HG03520 (cell line): ENCODE measurements at regions not wholly inside any gene's neighbourhood (a gene's known extent, or its start where the extent isn't known, plus 50 kb on each side); places are given as distances from the start of the nearest gene placed in this dataset.
"Not testable (repeated sequence)": the region's sequence is repeated elsewhere in the genome, so short reads cannot be mapped to it uniquely, and the experiment has no call there.

ENCODE experiments used
- ATAC-seq: cut with Tn5 transposase; IDR thresholded peaks from one replicate; pipeline ENCODE4 v1.9.1; 2021; ENCODE audit warnings: mild to moderate bottlenecking, moderate library complexity; ENCODE audit not compliant: unreplicated experiment

DNA sequence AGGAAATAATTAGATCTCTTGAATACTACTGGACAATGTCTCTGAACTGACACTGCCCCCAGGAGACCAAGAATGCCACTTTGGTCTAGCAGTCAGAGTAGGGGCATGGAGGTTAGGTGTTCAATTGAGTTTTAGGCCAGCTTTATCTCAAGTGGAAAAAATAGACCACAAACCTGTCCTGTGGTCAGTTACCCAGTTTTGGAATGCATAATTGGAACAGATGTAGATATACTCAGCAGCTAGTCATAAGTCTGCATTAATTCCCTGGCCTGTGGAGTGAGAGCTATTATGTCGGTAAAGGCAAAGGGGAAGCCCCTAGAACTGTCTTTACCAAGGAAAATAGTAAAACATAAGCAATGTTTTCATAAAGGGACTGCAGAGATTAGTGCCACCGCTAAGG is 587.7 kb downstream of the GLUD2 start:
- ATAC-seq, result no peak

DNA sequence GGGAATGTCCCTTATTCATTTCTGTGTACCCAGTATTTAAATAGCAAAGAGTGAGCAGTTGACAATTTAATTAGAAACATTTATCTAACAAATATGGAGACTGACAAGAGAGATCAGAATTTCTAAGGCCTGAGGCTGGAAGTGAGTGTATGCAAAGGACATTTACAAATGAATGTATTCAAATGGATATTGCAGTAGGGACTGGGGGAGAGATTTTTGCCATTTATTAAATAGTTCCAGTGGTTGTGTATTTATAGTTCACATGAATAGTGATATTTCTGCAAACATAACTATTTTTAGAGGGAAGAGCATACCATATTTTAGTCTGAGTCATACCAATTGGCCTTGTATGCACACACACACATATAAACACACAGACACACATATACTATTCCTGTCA is 592.4 kb downstream of the GLUD2 start:
- no peak for ATAC-seq

DNA sequence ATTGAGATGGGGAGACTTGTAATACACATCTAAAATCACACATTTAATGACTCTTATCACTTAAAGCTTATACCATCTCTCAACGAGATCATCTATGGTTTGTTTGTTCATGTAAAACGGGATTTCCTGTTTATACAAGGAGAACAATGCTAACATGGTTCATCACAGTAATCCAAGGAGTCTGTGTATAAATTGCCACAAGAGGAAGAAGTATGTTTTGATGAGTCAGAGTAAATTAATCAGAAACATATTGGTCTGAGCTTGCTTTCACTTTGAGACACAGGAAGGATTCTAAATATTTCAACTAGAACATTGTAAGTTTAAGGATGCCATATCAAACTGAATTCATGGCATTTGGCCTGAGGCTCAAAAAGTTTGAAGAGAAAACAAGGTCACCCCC is 594.1 kb downstream of the GLUD2 start:
- no peak for ATAC-seq

DNA sequence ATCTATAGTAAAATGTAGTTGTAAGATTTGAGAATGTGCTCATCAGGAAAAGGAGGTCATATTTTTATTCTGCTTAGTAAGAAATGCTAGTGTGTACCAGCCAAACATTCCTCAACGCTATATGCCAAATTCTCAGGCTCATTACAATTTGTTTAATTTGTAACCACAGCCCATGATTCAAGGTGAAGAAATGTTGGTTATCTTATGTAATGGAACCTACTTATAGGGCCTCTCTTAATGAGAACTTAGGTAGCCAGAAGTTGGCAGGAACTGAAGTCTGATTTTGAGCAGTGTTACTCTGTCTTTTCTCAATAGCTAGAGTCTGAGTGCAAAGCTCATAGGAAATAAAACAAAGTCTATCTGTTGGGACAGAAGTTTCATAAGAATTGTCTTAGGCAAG is 595.0 kb downstream of the GLUD2 start:
- ATAC-seq, result no peak

DNA sequence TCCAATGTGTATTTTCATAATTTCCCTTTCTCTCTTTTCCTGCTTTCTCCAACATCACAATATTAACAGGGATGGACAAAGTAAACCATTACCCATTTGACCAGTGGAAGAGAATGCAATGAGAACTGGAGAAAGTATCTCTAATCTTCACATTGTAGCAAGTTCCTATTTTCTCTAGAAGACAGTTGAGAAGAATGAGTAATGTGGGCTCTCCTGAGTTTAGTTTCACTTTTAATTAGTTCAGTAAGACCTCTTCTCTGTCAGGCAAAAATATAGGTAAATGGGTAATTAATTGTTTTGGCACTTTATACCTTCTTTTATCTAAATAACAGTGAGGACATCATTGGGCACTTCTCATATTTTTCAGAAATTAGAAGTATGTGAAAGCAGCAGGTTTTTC is 602.0 kb downstream of the GLUD2 start:
- no peak for ATAC-seq

DNA sequence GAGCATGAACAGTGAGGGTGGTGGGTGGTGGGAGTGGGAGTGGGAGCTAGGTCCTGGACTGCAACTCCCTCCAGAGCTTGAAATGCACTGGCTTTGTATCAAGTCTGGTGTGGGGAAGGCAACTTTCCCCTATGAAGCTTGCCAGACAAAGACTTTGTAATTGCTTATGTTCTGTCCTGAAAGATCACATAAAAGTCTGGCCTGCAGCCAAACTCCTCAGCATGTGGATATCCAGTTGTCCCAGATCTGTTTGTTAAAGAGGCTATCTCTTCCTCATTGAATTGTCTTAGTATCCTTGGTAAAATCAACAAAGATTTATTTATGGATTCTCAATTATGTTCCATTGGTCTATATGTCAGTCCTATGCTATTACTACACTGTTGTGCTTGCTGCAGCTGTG is 607.9 kb downstream of the GLUD2 start:
- ATAC-seq, result no peak

DNA sequence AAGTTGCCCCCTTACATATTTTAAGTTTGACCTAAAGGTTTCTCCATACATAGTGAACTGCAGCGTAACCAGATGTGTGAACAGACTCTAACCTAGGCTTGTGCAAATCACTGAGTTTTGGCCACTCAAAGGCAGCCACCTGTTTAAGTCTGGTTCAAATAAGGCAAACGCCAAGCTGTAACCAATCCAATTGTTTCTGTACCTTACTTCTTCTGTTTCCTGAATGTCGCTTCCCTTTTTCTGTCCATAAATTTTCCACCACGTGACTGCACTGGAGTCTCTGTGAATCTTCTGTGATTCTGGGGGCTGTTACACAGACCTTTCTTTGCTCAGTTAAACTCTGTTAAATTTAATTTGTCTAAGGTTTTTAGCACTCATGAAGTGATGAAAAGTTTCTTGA is 618.8 kb downstream of the GLUD2 start:
- ATAC-seq, result no peak

DNA sequence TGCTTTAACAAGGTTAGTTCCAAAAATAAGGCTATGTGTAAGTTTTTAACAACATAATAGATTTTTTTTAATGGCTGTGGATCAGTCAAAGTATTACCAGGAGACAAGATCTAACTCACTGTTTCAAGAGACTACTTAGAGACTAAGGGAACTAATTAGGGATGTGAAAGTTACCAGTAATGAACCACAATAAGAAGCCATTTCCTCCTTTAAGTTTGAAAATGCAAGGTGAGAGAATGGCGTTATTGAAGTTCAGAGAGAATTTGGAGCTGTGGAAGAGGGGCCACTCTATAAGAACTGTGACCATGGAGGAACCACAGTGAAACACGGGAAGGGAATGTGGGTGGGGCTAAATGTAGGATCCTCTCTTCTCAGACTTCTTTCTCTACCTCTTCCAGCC is 624.2 kb downstream of the GLUD2 start:
- ATAC-seq, result peak; percentile 68

DNA sequence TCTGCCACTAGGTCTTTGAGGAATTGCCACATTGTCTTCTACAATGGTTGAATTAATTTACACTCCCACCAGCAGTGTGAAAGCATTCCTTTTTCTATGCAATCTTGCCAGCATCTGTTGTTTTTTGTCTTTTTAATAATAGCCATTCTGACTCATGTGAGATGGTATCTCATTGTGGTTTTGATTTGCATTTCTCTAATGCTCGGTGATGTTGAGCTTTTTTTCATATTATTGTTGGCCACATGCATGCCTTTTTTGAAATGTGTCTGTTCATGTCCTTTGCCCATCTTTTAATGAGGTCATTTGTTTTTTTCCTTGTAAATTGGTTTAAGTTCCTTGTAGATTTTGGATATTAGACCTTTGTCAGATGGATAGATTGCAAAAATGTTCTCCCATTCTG is 661.8 kb downstream of the GLUD2 start:
- not testable (repeated sequence) for ATAC-seq

DNA sequence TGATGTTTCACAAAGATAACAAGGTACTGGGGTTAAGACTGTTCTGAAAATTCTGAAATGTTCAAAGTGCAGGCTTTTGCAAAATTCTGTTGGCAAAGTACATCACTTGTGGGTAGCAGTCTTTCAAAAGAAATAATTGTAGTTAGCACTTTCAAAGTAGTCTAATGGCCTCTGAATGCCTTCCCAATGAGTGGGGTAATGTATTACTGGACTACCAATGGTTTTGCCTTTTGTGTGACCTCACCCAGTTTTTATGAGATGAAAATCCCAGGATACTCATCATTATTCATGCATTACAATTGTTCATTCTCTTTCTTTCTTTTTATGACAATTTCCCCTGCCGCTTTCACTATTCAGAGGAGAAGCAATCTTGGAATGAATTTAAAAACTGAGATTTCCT is 686.1 kb downstream of the GLUD2 start:
- ATAC-seq, result no peak

DNA sequence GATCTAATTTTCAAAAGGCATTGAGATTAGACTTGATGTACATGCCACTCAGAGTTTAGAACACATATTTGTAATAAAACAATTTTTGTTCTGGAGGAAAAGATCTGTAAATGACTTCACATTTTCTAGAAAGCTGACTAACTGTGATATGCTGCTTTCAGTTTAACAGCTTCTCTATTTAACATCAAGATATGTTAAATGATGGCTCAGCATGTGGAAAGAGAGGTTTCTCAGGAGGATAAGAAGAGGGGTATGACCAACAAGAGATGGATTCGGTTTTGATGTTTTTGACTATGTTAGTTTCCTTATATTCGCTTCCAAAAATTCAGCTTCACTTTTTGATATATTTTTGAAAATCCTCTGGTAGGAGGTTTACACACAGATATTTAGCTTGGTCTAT is 698.7 kb downstream of the GLUD2 start:
- ATAC-seq, result no peak

DNA sequence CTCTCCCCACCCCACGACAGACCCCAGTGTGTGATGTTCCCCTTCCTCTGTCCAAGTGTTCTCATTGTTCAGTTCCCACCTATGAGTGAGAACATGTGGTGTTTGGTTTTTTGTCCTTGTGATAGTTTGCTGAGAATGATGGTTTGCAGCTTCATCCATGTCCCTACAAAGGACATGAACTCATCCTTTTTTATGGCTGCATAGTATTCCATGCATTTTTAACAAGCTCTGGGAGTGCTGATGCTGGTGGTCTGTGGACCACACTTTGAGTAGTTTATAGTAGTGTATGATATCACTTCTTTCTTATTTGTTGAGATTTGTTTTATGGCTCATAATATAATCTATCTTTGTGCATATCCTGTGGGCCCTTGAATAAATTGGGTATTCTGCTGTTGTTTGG is 706.2 kb downstream of the GLUD2 start:
- ATAC-seq, result not testable (repeated sequence)

DNA sequence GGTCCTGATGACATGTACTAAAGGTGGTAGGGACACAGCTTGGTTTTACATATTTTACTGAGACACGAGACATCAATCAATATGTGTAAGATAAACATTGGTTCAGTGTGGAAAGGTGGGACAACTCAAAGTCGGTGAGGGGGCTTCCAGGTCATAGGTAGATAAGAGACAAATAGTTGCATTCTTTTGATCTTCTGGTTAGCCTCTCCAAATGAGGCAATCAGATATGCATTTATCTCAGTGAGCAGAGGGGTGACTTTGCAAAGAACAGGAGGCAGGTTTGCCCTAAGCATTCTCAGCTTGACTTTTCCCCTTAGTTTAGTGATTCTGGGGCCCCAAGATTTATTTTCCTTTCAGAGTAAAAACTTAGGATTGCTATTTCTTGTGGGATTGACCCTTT is 706.9 kb downstream of the GLUD2 start:
- ATAC-seq, result no peak

DNA sequence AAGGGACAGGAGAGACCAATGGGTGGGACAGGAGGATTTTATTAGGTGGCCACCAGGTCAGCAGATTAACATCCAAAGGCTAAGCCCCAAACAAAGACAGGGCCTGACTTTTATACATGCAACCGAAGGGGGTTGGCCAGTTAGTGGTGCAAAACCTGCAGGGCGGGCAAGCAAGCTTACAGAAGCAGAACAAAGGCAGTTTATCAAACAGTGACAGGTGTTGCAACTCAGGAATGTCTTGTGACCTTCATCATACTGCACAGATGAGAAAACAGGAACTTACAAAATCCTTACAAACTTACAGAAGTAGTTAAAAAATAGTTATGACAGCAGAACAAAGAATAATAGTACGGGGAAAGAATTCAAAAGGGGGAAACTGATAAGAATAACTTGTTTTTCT is 708.1 kb downstream of the GLUD2 start:
- no peak for ATAC-seq

DNA sequence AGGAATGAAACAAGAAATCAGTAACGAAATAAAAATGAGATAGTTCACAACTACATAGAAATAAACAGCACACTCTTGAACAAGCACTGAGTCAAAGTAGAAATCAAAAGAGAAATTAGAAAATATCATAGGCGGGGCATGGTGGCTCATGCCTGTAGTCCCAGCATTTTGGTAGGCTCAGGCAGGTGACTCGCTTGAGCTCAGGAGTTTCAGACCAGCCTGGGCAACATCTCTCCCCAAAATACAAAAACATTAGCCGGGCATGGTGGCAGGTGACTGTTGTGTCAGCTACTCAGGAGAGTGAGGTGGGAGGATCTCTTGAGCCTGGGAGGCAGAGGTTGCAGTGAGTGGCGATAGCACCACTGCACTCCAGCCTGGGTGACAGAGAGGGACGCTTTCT is 714.4 kb downstream of the GLUD2 start:
- ATAC-seq, result no peak

DNA sequence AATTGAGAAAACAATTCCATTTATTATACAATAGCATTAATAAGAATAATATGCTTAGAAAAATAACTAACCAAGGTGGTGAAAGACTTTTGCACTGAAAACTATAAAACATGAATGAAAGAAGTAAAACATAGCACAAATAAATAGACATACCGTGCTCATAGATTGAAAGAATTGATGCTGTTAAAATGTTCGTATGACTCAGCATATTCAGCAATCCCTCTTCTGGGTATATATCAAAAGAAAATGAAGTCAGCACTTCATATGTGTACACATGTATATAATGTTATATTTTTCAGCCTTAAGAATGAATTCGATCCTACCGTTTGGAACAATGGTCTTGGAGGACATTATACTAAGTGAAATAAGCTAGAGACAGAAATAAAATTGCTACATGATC is 716.3 kb downstream of the GLUD2 start:
- ATAC-seq, result no peak

DNA sequence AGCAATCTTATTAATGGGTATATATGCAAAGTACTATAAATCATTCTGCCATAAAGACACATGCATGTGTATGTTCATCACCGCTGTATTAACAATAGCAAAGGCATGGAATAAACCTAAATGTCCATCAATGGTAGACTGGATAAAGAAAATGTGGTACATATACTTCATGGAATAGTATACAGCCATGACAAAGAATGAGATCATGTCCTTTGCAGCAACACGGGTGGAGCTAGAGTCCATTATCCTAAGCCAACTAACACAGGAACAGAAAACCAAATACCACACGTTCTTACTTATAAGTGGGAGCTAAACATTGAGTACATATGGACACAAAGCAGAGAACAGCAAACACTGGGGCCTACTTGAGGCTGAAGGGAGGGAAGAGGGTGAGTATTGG is 720.8 kb downstream of the GLUD2 start:
- ATAC-seq, result not testable (repeated sequence)

DNA sequence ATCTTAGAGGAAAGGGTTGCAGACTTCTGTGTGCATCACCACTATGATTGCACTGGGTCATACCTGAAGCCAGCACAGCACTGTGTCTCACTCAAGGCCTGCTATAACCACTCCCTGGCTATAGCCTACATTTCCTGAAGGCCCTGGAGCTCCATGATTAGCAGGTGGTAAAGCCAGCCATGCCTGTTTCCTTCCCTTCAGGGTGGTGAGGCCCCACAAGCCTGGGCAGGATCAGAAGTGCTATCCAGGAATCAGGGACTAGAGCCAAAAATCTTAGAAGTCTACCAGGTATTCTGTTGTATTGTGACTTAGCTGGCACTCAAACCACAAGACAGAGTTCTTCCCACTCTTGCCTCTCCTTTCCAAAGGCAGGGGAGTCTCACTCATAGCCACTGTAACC is 734.6 kb downstream of the GLUD2 start:
- no peak for ATAC-seq

DNA sequence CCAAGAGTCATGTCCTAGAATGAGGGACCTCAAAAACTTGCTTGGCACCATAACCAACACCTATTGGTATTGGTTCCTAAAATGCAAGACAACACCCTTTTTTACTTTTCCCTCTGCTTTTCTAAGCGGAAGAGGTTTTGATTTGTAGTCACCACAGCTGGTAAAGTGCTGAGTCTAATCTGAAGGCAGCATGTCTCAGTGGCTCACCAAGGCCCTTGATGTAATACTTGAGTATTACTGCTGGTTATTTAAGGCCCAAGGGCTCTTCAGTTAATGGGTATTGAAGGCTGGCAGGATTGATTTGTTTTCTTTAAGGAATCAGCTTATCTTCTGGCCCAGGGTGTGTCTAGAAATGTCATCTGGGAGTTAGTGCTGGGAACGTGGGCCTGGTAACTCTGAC is 735.1 kb downstream of the GLUD2 start:
- no peak for ATAC-seq

DNA sequence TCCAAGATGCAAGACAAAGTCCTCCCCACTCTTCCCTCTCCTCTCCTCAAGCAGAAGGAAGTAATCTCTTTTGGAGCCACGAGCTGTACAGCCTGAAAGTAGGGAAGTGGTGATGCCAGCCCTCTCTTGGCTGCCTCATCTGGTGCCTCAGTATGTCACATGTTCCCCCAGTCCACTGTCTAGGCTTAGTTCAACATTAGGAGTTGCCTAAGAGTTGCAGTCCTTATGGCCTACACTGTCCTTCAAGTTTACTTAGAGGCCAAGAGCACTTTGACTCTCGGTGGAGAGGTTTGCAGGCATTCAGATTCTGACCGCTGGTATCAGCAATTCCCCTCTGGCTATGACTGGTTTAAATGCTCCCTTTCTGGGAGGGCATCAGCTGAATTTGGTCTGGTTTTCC is 735.6 kb downstream of the GLUD2 start:
- no peak for ATAC-seq

DNA sequence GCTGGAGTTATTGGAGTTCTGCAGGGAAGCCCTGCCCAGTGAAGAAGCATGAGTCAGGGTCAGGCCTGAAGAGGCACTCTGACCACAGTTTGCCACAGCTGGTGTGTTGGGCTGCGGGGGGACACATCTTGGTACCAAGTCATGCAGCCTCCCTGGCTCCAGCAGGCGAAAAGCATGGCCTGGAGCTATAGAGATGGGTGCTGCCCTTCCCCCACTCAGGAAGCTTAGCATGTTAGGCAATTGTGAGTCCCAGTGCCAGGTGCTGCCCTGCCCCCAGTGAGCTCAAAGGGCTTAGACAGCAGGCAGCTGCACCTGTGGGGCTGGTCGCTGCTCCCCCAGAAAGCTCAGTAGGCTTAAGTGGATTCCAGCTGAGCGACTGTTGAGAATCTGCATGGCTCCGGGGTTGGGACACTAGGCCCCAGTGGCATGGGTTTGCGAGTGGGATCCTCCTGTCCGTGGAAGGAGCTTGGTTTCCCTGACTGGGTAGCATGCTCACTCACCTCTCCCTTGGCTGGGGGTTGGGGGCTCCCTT is 755.5 kb downstream of the GLUD2 start:
- ATAC-seq, result no peak

DNA sequence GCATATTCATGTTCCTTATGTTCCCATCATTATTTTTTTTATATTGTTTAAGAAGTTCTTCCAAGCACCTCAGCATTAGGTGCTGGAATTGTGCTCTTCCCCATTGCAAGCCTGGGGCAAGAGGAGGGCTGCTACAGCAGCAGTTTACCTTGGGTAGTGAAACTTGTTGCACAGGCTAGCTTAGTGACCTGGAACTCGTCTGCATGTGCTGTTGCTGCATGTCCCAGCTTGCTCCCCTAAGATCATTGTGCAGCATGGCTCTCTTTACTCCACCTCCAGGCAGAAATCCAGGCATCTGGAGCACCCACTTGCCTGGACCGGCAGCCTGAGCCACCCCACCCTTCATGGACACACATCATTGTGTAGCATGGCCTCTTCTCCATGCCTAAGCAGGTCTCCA is 776.0 kb downstream of the GLUD2 start:
- no peak for ATAC-seq

DNA sequence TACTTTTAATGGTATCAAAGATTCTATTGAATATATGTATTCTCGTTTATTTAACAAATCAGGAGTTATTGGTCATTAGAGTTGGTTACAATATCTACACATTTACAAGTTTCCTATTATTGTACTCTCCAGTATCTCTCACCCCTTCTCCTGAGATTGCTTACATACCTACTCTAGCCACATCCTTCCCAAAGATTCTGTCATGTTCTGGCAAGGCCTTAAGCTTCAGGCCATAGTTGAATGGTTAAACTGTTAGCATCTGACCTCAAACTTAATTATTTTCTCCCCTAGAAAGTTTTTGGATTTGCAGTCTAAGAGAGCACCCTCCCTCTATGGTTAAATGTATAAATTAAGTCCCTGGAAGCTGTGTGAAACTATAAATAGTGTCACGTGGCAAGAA is 784.2 kb downstream of the GLUD2 start:
- ATAC-seq, result no peak

DNA sequence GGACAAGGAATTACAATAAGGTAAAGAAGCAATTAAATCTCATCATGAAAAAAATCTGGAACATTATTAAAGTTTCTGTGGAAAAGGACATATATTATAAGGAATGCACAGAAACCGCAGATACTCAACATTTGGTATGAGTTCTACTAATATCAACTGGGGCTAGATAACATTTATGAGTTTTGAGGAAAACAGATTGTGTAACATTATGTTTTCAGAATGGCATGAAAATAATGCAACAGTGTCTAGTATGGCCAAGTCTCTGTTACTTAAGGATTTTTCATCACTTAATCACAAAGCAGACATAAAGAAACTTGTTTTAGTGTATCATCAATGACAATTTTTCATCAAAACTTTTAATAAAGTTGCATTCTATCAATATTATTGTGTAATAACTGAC is 785.0 kb downstream of the GLUD2 start:
- no peak for ATAC-seq
